Epithelial cell of proximal tubule (primary cell): ENCODE measurements at regions not wholly inside any gene's neighbourhood (a gene's known extent, or its start where the extent isn't known, plus 50 kb on each side); places are given as distances from the start of the nearest gene placed in this dataset.
A peak's percentile ranks its signal among the peaks of the same experiment; 100 is the strongest.

ENCODE experiments used
- DNase-seq: peaks from one replicate; pipeline ENCODE4 v3.0.0-alpha.2; 2011; ENCODE audit warnings: low read depth
- H3K4me3 ChIP-seq: 2 replicates; pipeline ENCODE4 v1.5.1; 2011; ENCODE audit warnings: low read depth, mild to moderate bottlenecking, low read length
- CTCF ChIP-seq: conservative IDR thresholded peaks from 2 replicates; pipeline ENCODE4 v1.5.1; 2012; ENCODE audit warnings: low read depth, mild to moderate bottlenecking, low read length

- DNase-seq, result no peak
- no peak for TF ChIP-seq CTCF
- H3K4me3 ChIP-seq, result no peak overlapping the region
Observed at GRCh38 chr14:54040846-54041245, 84.2 kb upstream of the BMP4 start.

GRCh38 chr14:54046250-54046649, 89.6 kb upstream of the BMP4 start:
- DNase-seq, result no peak
- TF ChIP-seq CTCF, result no peak
- H3K4me3 ChIP-seq, result no peak overlapping the region

- no peak for TF ChIP-seq CTCF
- H3K4me3 ChIP-seq, result no peak overlapping the region
- no peak for DNase-seq
Observed at GRCh38 chr14:54047645-54048308, 91.2 kb upstream of the BMP4 start.

GRCh38 chr14:54048311-54048710, 91.7 kb upstream of the BMP4 start:
- no peak for DNase-seq
- no peak overlapping the region for H3K4me3 ChIP-seq
- TF ChIP-seq CTCF, result no peak

- H3K4me3 ChIP-seq, result no peak overlapping the region
- DNase-seq, result peak; percentile 9
- TF ChIP-seq CTCF, result no peak
Observed at GRCh38 chr14:54048736-54049135, 92.1 kb upstream of the BMP4 start.

- no peak overlapping the region for H3K4me3 ChIP-seq
- no peak for TF ChIP-seq CTCF
- DNase-seq, result no peak
Observed at GRCh38 chr14:54050759-54051158, 94.1 kb upstream of the BMP4 start.

GRCh38 chr14:54052696-54053385, 96.2 kb upstream of the BMP4 start:
- no peak overlapping the region for H3K4me3 ChIP-seq
- DNase-seq, result no peak
- no peak for TF ChIP-seq CTCF
